SU-DHL-6 (cell line): ENCODE measurements at regions not wholly inside any gene's neighbourhood (a gene's known extent, or its start where the extent isn't known, plus 50 kb on each side); places are given as distances from the start of the nearest gene placed in this dataset.

Source experiments
- CTCF ChIP-seq: fragments of 200-600 bp; sonication (generic); IDR thresholded peaks from one replicate; pipeline ENCODE4 v1.5.1; 2017; ENCODE audit warnings: antibody characterized with exemption, mild to moderate bottlenecking, low read length, moderate library complexity; ENCODE audit not compliant: insufficient read depth, poor library complexity, severe bottlenecking
- EZH2phosphoT487 ChIP-seq: fragments of 200-600 bp; sonication (generic), shearing (Covaris generic); conservative IDR thresholded peaks from 2 replicates; pipeline ENCODE4 v1.6.1; 2018; ENCODE audit warnings: mild to moderate bottlenecking, antibody characterized with exemption, low read length, moderate library complexity, mixed read lengths

GRCh38 chr12:116360579-116361413, 83.3 kb upstream of the MED13L start:
- TF ChIP-seq CTCF = no peak
- TF ChIP-seq EZH2phosphoT487 = no peak
